Mesodermal cell (in vitro differentiated cells): ENCODE measurements at regions not wholly inside any gene's neighbourhood (a gene's known extent, or its start where the extent isn't known, plus 50 kb on each side); places are given as distances from the start of the nearest gene placed in this dataset.
"Not testable (repeated sequence)": the region's sequence is repeated elsewhere in the genome, so short reads cannot be mapped to it uniquely, and the experiment has no call there.

Experiments
- H3K27ac ChIP-seq: 2 replicates; pipeline ENCODE4 v1.7.0; 2013; ENCODE audit warnings: mild to moderate bottlenecking, low read depth, low read length, moderate library complexity; ENCODE audit not compliant: severe bottlenecking
- H3K36me3 ChIP-seq: 2 replicates; pipeline ENCODE4 v1.7.1; 2013; ENCODE audit warnings: mild to moderate bottlenecking, low read length, moderate library complexity; ENCODE audit not compliant: control insufficient read depth, insufficient read depth
- H3K4me1 ChIP-seq: one replicate; pipeline ENCODE4 v1.7.1; 2013; ENCODE audit warnings: mild to moderate bottlenecking, low read length; ENCODE audit not compliant: insufficient read depth, control insufficient read depth, poor library complexity, severe bottlenecking
- H3K4me3 ChIP-seq: 2 replicates; pipeline ENCODE4 v1.7.0; 2013; ENCODE audit warnings: low read length, control low read depth, mild to moderate bottlenecking; ENCODE audit not compliant: insufficient read depth, poor library complexity, severe bottlenecking; ENCODE audit errors: extremely low read depth
- H3K9me3 ChIP-seq: 2 replicates; pipeline ENCODE4 v1.7.1; 2013; ENCODE audit warnings: mild to moderate bottlenecking, low read length, moderate library complexity; ENCODE audit not compliant: control insufficient read depth
- WGBS, 2 experiments: methylation state at CpG; one replicate each; pipeline ENCODE4 v1.1.5; 2013; ENCODE audit warnings: missing lambda C conversion rate in 2 of 2; ENCODE audit not compliant: insufficient coverage in 2 of 2; 5-methylcytosine and 5-hydroxymethylcytosine counted together

GRCh38 chr16:29180206-29180600, 195.4 kb downstream of the LAT start:
- not testable (repeated sequence) for H3K4me3 ChIP-seq, H3K4me1 ChIP-seq, H3K36me3 ChIP-seq, H3K9me3 ChIP-seq, H3K27ac ChIP-seq
- WGBS, 2 experiments, result 90 to 100% methylated on average over 3 to 5 of the region's 15 CpGs

DNA sequence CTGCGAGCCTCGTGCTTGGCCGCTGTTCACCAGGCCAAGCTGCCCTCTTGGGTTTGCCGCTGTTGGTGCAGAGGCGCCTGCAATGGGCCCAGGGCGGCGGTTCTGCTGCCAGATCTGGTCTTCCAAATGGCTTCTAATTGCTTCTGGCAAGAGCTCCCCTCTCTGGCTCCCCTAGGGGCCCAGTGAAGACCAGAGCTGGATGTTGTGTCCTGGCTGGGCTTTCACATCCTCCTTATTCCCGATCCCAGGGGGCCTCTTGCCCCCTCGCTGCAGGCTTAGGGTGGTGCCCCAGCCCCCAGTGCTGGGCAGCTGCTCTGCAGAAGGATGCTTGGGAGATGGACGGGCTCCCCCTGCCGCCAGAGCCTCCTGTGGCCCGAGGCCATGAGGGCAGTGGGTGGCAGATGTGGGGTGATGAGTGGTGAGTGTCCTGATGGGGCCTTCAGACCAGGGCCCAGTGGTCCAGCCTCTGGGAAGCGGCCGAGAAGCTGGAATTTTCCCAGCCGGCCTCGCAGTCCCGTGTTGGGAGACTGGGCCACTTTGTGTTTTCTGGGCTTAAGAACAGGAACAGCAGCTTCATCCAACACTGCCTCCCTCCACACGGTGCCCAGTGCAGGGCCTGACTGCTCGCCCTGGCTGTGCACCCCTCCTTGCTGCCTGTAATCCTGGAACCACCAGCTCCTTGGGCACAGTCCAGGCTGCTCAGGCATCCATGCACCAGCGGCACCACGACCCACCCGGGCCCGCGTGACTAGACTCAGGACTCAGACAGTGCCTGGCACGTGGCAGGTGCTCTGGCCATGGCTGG, 194.8 kb downstream of the LAT start:
- H3K4me1 ChIP-seq, result not testable (repeated sequence)

DNA sequence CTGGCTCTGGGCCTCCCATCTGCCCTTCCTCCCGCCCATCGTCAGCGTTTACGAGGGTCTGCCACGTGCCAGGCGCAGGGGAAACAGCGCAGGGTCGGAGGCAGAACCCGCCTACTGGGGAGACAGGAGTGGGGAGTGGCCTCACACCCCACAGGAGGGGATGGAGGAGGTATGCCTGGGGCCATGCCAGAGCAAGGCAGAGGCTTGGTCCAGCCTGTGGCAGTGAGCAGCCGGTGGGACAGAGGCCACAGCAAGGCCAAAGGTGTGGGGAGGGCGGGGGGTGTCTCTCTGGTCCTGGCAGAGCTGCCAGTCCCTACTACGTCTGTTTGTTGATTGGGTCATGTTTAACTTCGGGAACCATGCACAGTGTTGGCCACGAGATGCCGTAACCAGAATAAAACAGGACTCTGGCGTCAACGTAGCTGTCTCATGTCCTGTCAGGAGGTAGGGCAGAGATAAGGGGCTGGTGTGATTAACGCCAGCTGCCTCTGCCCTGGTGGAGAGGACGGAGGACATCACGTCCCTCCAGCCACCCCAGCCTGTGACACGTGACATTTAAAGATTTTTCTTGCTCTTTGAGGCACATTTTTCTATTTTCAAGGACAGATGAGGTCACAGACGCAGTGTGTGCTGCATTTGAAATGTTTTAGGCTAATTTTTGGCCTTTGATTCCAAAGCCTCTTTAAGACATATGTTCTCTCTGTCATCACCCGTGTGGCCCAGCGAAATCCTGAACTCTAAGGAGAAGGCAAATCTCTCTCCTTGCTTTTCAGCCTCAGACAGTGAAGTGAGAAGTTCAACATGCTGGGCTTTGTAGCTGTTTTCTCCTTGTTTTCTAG, 193.3 kb downstream of the LAT start:
- not testable (repeated sequence) for H3K27ac ChIP-seq, H3K36me3 ChIP-seq, H3K4me3 ChIP-seq, H3K9me3 ChIP-seq, H3K4me1 ChIP-seq
- WGBS, 2 experiments, result 86 to 87% methylated on average over 13 to 15 of the region's 24 CpGs

More for the DNA sequence above, 194.8 kb downstream of the LAT start:
- 91 to 93% methylated on average over 13 to 17 of the region's 25 CpGs for WGBS, 2 experiments
- not testable (repeated sequence) for H3K27ac ChIP-seq, H3K36me3 ChIP-seq, H3K4me3 ChIP-seq, H3K9me3 ChIP-seq

GRCh38 chr16:29177203-29177887, 192.5 kb downstream of the LAT start:
- not testable (repeated sequence) for H3K4me3 ChIP-seq, H3K4me1 ChIP-seq, H3K9me3 ChIP-seq, H3K36me3 ChIP-seq, H3K27ac ChIP-seq
- 91 to 92% methylated on average over 20 to 22 of the region's 30 CpGs for WGBS, 2 experiments

- H3K36me3 ChIP-seq, H3K4me3 ChIP-seq, H3K4me1 ChIP-seq, H3K27ac ChIP-seq, H3K9me3 ChIP-seq: not testable (repeated sequence)
- 97% methylated on average over 3 of the region's 7 CpGs; no CpG with 5 or more reads in 1 of the 2 experiments for WGBS, 2 experiments
Measured at GRCh38 chr16:29176822-29177202, 192.0 kb downstream of the LAT start.

GRCh38 chr16:29176154-29176470, 191.3 kb downstream of the LAT start:
- WGBS, 2 experiments, result 83 to 86% methylated on average over 5 to 7 of the region's 7 CpGs

GRCh38 chr16:29175411-29176153, 190.7 kb downstream of the LAT start:
- H3K4me3 ChIP-seq, H3K4me1 ChIP-seq, H3K27ac ChIP-seq, H3K36me3 ChIP-seq, H3K9me3 ChIP-seq: not testable (repeated sequence)
- 91 to 98% methylated on average over 11 of the region's 19 CpGs for WGBS, 2 experiments

More at GRCh38 chr16:29176154-29176470, 191.3 kb downstream of the LAT start:
- not testable (repeated sequence) for H3K27ac ChIP-seq, H3K4me3 ChIP-seq, H3K9me3 ChIP-seq, H3K36me3 ChIP-seq, H3K4me1 ChIP-seq

- not testable (repeated sequence) for H3K4me3 ChIP-seq, H3K4me1 ChIP-seq, H3K36me3 ChIP-seq, H3K27ac ChIP-seq, H3K9me3 ChIP-seq
- WGBS, 2 experiments, result 95 to 99% methylated on average over 4 to 6 of the region's 16 CpGs
Measured at GRCh38 chr16:29173371-29174305, 188.8 kb downstream of the LAT start.

- H3K36me3 ChIP-seq, H3K4me1 ChIP-seq, H3K27ac ChIP-seq, H3K4me3 ChIP-seq, H3K9me3 ChIP-seq: not testable (repeated sequence)
- 83 to 100% methylated on average over 6 of the region's 7 CpGs for WGBS, 2 experiments
Measured at GRCh38 chr16:29172098-29172724, 187.4 kb downstream of the LAT start.
